LNCAP (cell line): ENCODE measurements at regions not wholly inside any gene's neighbourhood (a gene's known extent, or its start where the extent isn't known, plus 50 kb on each side); places are given as distances from the start of the nearest gene placed in this dataset.

Experiments
- TF ChIP-seq, protein P1 (sequence below): fragments of 450-650 bp; IDR thresholded peaks from 2 replicates; pipeline ENCODE4 v1.5.1; 2017; ENCODE audit warnings: mild to moderate bottlenecking

DNA sequence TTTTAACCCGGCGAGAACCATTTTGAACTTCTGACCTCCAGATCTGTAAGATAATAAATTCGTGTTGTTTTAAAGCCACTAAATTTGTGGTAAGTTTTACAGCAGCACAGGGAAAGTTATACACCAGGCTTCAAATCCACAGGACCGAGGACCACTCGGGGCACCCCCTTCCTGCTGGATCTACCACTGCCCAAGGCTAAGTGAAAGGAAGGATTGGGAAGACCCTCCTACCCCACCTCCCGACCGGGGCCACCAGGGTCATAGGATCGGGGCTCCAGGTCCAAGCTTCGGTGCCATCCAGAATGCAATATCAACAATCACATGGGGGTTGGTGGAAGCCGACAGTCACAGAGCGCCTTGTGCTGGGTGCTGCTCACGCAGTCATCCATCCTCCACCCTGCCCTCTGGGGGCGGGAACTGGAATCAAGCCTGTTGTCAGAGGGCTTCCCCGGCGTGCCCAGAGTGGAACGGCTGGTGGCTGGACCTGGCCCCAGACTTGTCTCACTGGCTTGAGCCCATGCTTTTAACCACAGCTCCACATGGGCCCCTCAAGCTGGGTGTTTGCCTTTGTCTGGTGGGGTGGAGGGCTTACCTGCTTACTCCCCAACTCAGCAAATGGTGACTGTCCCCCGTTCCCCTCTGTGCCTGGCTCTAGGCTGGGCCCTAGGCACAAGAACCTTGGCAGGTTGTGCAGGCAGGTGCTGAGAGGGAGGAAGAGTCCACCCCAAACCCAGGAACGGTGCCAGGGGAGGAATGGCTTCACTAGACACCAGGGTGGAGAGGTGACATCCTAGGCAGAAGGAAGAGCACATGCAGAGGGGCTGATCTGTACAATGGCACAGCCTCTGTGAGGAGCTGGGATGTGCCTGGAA is 180.3 kb upstream of the RTL1 start:
- TF ChIP-seq, protein P1, sequence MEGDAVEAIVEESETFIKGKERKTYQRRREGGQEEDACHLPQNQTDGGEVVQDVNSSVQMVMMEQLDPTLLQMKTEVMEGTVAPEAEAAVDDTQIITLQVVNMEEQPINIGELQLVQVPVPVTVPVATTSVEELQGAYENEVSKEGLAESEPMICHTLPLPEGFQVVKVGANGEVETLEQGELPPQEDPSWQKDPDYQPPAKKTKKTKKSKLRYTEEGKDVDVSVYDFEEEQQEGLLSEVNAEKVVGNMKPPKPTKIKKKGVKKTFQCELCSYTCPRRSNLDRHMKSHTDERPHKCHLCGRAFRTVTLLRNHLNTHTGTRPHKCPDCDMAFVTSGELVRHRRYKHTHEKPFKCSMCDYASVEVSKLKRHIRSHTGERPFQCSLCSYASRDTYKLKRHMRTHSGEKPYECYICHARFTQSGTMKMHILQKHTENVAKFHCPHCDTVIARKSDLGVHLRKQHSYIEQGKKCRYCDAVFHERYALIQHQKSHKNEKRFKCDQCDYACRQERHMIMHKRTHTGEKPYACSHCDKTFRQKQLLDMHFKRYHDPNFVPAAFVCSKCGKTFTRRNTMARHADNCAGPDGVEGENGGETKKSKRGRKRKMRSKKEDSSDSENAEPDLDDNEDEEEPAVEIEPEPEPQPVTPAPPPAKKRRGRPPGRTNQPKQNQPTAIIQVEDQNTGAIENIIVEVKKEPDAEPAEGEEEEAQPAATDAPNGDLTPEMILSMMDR = 0 out of 2 replicates have a peak, but pooled peaks have one; percentile 12

DNA sequence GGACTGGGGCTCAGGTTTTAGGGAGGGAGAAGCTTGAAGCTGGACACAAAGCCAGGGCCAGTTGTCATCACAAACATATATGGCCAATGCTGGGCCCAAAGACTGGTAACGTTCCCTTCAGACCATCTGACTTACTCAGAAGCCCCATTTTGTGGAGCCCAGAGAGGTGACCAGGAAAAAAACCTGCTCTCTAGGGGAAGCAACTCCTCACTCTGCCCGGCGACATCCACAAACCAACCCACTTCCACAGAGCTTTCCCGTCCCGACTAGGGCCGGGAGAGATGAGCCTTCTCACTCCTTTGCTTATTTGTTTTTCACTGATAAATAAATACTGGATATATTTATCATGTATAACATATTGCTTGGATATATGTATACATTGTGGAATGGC is 180.9 kb upstream of the RTL1 start:
- TF ChIP-seq, protein P1 = no peak

DNA sequence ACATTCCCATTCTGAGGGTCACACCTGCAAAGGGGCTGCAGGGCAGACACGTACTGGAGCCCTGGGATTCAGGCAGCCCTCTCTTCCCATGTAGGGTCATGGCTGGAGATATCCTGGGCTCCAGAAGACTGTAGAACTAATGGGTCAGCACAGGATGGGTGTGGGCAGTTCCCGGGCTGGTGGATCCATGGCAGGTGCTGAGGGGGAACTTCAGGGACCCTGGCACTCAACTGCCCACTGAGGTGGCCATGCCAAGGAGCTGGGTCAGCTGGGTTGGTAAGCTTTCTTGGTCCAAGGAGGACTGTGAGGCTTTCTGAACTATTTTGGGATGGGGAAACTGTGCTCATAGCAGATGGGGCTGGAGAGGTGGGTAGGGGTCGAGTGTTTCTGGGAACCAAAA is 183.4 kb upstream of the RTL1 start:
- TF ChIP-seq, protein P1 = no peak

DNA sequence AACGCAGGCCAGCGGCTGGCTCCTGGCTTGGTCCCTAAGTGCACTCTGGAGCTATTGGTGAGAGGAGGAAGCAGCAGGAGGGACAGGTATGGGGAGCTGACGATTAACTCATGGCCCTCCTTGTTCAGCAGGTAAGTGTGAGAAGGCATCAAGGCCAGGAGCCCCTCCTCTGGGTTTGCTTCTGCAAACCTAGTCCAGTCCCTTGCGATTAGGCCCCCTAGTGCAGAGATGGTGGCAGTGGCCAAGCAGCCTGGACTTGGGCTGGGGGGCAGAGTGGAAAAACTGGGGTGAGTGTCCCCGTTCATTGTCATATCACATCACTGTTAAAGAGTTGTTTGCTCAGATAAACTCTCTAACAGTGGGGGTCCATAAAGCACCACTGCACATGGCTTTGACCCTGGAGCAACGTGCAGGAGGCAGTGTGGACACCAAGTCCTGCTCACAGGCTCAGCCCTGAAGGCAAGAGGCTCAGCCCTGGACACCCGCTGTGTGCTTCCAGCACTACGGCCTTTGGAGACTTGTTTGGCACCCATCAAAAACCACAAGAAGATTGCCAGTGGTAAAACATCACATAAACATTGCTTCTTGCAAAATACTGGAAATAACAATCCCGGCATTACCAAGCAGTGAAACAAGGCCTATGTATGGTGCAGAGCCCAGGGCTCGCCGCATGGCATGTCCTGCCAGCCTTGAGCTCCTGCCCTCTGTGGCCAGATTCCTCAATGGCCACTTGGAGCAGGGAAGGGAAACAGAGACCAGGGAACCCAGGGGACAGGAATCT is 184.3 kb upstream of the RTL1 start:
- TF ChIP-seq, protein P1 = no peak

DNA sequence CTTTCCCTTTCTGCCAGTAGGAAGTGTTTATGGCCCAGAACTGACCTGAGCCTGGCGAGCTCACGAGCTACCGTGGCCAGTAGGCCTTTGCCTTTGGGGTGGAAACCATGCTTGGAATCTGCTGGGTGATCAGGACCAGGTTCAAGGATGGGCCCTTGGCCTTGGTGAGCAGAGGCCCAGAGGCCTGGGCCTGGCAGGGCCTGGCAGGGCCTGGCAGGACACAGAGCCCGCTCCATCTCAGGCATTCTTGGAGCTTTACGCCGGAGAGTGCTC is 184.8 kb upstream of the RTL1 start:
- TF ChIP-seq, protein P1 = no peak

DNA sequence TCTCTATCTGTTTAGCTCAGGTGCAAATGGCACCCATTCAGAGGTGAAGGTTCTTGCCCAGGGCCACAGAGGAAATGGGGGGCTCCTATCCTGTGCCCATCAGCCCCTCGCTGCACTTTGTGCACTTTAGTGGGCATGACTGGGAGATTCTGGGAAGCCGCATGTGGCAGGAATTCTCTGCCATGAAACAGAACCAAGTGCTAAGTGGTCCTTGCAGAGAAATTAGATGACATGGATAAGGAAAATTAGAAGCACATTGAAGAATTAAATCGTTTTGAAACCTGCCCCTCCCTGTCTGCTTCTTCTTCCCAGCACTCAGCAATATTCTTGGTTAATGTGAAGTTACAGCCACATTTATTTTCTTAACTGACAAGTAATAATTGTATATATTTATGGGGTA is 185.2 kb upstream of the RTL1 start:
- TF ChIP-seq, protein P1 = no peak

DNA sequence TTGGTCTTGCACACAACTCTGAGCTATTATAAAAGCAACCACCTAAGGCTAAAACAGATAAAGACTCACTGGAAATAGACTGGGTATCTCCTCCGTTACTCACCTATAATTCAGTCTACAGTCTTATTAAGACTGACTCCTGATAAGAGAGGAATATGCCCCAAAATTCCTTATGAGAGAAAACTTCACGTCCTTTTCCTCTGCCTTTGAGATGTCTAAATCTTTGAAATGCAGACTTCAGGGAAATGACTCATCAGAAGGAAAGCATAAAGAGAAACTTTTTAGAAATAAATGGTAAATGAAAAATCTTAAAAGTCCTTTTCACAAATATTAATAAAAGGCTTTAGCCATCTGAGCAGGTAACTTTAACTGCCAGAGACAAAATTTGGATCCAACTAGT is 187.5 kb upstream of the RTL1 start:
- TF ChIP-seq, protein P1 = no peak
